ENCODE measurements at regions not wholly inside any gene's neighbourhood (a gene's known extent, or its start where the extent isn't known, plus 50 kb on each side); places are given as distances from the start of the nearest gene placed in this dataset.

GRCh38 chr9:28120184-28120583 lies 546.9 kb upstream of the C9orf72 start:
- H4K20me1 ChIP-seq (ENCODE audit: control insufficient read depth, insufficient read depth, low read depth, low read length): no peaks in the 10 kb centered on the region

GRCh38 chr9:28120626-28121025 lies 547.3 kb upstream of the C9orf72 start:
- Histone ChIP-seq H3K27me3 (ENCODE audit: control insufficient read depth, low read length) (no peaks in the 10 kb centered on the region), H4K20me1 (ENCODE audit: control insufficient read depth, insufficient read depth, low read depth, low read length) (no peaks in the 10 kb centered on the region), H3K36me3 (ENCODE audit: control insufficient read depth, low read length) (no peaks in the 10 kb centered on the region), H3F3A (ENCODE audit: control insufficient read depth, insufficient read depth) (no peaks in the 10 kb centered on the region), H3K27ac (ENCODE audit: low read depth, low read length) (no peak overlapping the region), H3K4me3 (ENCODE audit: low read length) (no peak overlapping the region), H3K4me1 (ENCODE audit: control insufficient read depth, low read length) (no peaks in the 10 kb centered on the region), H3K9me3 (ENCODE audit: control insufficient read depth, insufficient read depth, low read length) (no peaks in the 10 kb centered on the region), H3K9me2 (replicated peaks; ENCODE audit: control insufficient read depth, low read length) (no peaks in the 10 kb centered on the region), H3K4me2 (ENCODE audit: low read length) (no peak overlapping the region), H3K79me2 (ENCODE audit: control insufficient read depth, low read length) (no peaks in the 10 kb centered on the region)
- TF ChIP-seq EZH2phosphoT487 (IDR thresholded peaks at IDR 0.05; ENCODE audit: borderline replicate concordance, low read length): no peak
- TF ChIP-seq, protein P1, sequence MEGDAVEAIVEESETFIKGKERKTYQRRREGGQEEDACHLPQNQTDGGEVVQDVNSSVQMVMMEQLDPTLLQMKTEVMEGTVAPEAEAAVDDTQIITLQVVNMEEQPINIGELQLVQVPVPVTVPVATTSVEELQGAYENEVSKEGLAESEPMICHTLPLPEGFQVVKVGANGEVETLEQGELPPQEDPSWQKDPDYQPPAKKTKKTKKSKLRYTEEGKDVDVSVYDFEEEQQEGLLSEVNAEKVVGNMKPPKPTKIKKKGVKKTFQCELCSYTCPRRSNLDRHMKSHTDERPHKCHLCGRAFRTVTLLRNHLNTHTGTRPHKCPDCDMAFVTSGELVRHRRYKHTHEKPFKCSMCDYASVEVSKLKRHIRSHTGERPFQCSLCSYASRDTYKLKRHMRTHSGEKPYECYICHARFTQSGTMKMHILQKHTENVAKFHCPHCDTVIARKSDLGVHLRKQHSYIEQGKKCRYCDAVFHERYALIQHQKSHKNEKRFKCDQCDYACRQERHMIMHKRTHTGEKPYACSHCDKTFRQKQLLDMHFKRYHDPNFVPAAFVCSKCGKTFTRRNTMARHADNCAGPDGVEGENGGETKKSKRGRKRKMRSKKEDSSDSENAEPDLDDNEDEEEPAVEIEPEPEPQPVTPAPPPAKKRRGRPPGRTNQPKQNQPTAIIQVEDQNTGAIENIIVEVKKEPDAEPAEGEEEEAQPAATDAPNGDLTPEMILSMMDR (IDR thresholded peaks at IDR 0.05; ENCODE audit: low read depth, low read length, poor library complexity, severe bottlenecking): no peak

More at GRCh38 chr9:28120184-28120583, 546.9 kb upstream of the C9orf72 start:
- Histone ChIP-seq H3K36me3 (ENCODE audit: control insufficient read depth, low read length) (no peaks in the 10 kb centered on the region), H3K27ac (ENCODE audit: low read depth, low read length) (no peak overlapping the region), H3F3A (ENCODE audit: control insufficient read depth, insufficient read depth) (no peaks in the 10 kb centered on the region), H3K9me3 (ENCODE audit: control insufficient read depth, insufficient read depth, low read length) (no peaks in the 10 kb centered on the region), H3K4me3 (ENCODE audit: low read length) (no peak overlapping the region), H3K27me3 (ENCODE audit: control insufficient read depth, low read length) (no peaks in the 10 kb centered on the region), H3K79me2 (ENCODE audit: control insufficient read depth, low read length) (no peaks in the 10 kb centered on the region), H3K4me1 (ENCODE audit: control insufficient read depth, low read length) (no peaks in the 10 kb centered on the region), H3K4me2 (ENCODE audit: low read length) (no peak overlapping the region), H3K9me2 (replicated peaks; ENCODE audit: control insufficient read depth, low read length) (no peaks in the 10 kb centered on the region)
- TF ChIP-seq EZH2phosphoT487 (IDR thresholded peaks at IDR 0.05; ENCODE audit: borderline replicate concordance, low read length): no peak
- TF ChIP-seq, protein P1 (IDR thresholded peaks at IDR 0.05; ENCODE audit: low read depth, low read length, poor library complexity, severe bottlenecking): no peak

DNA sequence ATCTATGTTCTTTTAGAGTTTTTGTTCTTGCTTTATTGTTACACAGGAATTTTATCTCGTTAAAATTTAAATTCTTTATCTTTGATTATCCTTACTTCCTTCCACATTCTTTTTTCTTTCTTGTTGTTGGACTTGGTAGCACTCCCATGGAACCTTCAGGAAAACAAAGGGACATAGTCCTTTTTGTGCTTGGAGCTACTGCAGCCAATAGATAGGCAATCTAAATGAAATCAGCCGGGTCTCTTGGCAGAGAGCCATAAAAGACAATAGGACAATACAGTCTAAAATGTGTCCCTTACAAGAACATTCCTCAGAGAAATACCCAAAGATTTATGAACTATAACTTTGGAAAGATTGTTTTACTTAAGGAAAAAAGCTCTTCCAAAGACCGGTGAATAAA lies 548.1 kb upstream of the C9orf72 start:
- Histone ChIP-seq H3K4me2 (ENCODE audit: low read length) (no peak overlapping the region), H3K4me1 (ENCODE audit: control insufficient read depth, low read length) (no peaks in the 10 kb centered on the region), H4K20me1 (ENCODE audit: control insufficient read depth, insufficient read depth, low read depth, low read length) (no peaks in the 10 kb centered on the region), H3K79me2 (ENCODE audit: control insufficient read depth, low read length) (no peaks in the 10 kb centered on the region), H3K4me3 (ENCODE audit: low read length) (no peak overlapping the region), H3K27ac (ENCODE audit: low read depth, low read length) (no peak overlapping the region), H3K27me3 (ENCODE audit: control insufficient read depth, low read length) (no peaks in the 10 kb centered on the region), H3K36me3 (ENCODE audit: control insufficient read depth, low read length) (no peaks in the 10 kb centered on the region), H3K9me3 (ENCODE audit: control insufficient read depth, insufficient read depth, low read length) (no peaks in the 10 kb centered on the region), H3K9me2 (replicated peaks; ENCODE audit: control insufficient read depth, low read length) (no peaks in the 10 kb centered on the region), H3F3A (ENCODE audit: control insufficient read depth, insufficient read depth) (no peaks in the 10 kb centered on the region)
- TF ChIP-seq, protein P1 (IDR thresholded peaks at IDR 0.05; ENCODE audit: low read depth, low read length, poor library complexity, severe bottlenecking): no peak
- TF ChIP-seq EZH2phosphoT487 (IDR thresholded peaks at IDR 0.05; ENCODE audit: borderline replicate concordance, low read length): no peak

DNA sequence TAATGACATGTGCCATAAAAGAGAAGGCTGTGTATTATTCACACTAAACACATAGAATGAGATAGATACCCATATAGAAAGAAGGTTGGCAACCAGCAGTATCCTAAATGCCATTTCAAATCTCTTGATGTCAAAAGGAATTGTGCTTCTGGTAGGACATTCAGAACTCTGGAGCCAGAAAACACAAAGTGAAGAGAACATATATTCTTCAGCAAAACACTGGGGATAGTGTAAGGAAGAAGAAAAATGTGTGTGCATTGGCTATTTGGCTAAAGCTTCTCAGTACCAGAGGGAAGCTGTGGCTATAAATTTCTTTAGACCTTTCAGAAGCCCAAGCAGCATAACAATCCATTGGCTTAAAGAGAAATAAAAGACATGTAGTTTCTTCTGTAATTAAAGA lies 551.6 kb upstream of the C9orf72 start:
- H3K27ac ChIP-seq (ENCODE audit: low read depth, low read length): no peak overlapping the region
- H3K9me2 ChIP-seq (replicated peaks; ENCODE audit: control insufficient read depth, low read length): no peaks in the 10 kb centered on the region
- H3K4me2 ChIP-seq (ENCODE audit: low read length): no peak overlapping the region
- no peak overlapping the region for H3K4me3 ChIP-seq (ENCODE audit: low read length)
- no peaks in the 10 kb centered on the region for H3K27me3 ChIP-seq (ENCODE audit: control insufficient read depth, low read length)
- no peaks in the 10 kb centered on the region for H3F3A ChIP-seq (ENCODE audit: control insufficient read depth, insufficient read depth)
- H3K9me3 ChIP-seq (ENCODE audit: control insufficient read depth, insufficient read depth, low read length): no peaks in the 10 kb centered on the region
- no peaks in the 10 kb centered on the region for H4K20me1 ChIP-seq (ENCODE audit: control insufficient read depth, insufficient read depth, low read depth, low read length)
- H3K79me2 ChIP-seq (ENCODE audit: control insufficient read depth, low read length): no peaks in the 10 kb centered on the region
- no peak for TF ChIP-seq EZH2phosphoT487 (IDR thresholded peaks at IDR 0.05; ENCODE audit: borderline replicate concordance, low read length)
- TF ChIP-seq, protein P1 (IDR thresholded peaks at IDR 0.05; ENCODE audit: low read depth, low read length, poor library complexity, severe bottlenecking): no peak
- H3K4me1 ChIP-seq (ENCODE audit: control insufficient read depth, low read length): no peaks in the 10 kb centered on the region
- H3K36me3 ChIP-seq (ENCODE audit: control insufficient read depth, low read length): no peaks in the 10 kb centered on the region

All from DOHH2 (cell line).